Skeletal muscle satellite cell (primary cell): ENCODE measurements at regions not wholly inside any gene's neighbourhood (a gene's known extent, or its start where the extent isn't known, plus 50 kb on each side); places are given as distances from the start of the nearest gene placed in this dataset.
"Not testable (repeated sequence)": the region's sequence is repeated elsewhere in the genome, so short reads cannot be mapped to it uniquely, and the experiment has no call there.

Source experiments
- H3K27me3 ChIP-seq: 2 replicates; pipeline ENCODE4 v1.7.0; 2013; ENCODE audit warnings: low read length; ENCODE audit not compliant: control insufficient read depth, insufficient read depth
- H3K36me3 ChIP-seq: 2 replicates; pipeline ENCODE4 v1.7.0; 2013; ENCODE audit warnings: mild to moderate bottlenecking, control low read depth, low read length; ENCODE audit not compliant: insufficient read depth
- H3K4me1 ChIP-seq: 2 replicates; pipeline ENCODE4 v1.7.0; 2013; ENCODE audit warnings: low read length; ENCODE audit not compliant: control insufficient read depth, insufficient read depth
- H3K4me2 ChIP-seq: 2 replicates; pipeline ENCODE4 v1.7.0; 2013; ENCODE audit warnings: mild to moderate bottlenecking, low read length
- H3K4me3 ChIP-seq: 2 replicates; pipeline ENCODE4 v1.7.0; 2013; ENCODE audit warnings: low read length
- H3K9ac ChIP-seq: 2 replicates; pipeline ENCODE4 v1.7.0; 2013; ENCODE audit warnings: mild to moderate bottlenecking, low read depth, low read length, moderate library complexity
- H3K9me3 ChIP-seq: replicated peaks from 2 replicates; pipeline ENCODE4 v1.7.0; 2013; ENCODE audit warnings: mild to moderate bottlenecking, control low read depth, low read length

DNA sequence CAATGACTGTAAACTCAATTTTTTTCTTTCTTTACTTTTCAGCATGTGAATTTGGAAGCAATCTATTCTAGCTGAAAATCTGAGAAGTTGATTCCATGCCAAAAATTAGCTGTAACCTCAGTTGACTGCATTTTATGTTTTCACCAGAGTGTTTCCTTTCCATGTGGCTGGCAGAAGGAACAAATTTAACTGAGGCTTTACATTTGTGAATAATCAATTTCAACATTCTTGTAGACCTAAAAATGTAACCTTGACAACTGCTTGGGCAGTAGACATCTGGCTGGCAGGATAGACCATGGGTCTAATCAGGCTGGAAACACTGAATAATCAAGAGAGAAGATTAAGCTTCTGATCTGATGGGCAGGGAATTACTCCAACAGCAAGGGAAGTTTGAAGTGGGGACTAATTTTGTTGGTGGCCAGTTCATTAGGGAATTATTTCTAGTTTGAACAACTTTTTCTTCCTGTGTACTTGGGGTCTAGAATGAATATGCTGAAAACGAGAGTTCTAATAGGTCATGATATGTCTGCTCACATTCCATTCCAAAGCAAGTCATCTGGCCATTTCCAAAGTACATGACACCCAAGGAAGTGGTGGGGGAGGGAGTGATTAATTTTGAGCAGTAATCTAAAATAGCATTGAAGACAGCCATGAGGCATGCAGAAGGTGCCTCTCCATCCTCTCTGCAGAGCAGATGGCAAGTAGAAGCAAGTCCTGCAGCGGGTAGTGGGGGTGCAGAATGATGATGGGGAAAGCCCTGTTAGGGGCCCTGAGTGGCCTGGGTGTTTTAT is 68.2 kb downstream of the ATP23 start:
- H3K4me3 ChIP-seq: no peak overlapping the region
- H3K4me1 ChIP-seq: no peaks in the 10 kb centered on the region
- H3K27me3 ChIP-seq: no peaks in the 10 kb centered on the region
- H3K36me3 ChIP-seq: no peaks in the 10 kb centered on the region
- no peak overlapping the region for H3K4me2 ChIP-seq
- no peaks in the 10 kb centered on the region for H3K9me3 ChIP-seq
- H3K9ac ChIP-seq: no peak overlapping the region

DNA sequence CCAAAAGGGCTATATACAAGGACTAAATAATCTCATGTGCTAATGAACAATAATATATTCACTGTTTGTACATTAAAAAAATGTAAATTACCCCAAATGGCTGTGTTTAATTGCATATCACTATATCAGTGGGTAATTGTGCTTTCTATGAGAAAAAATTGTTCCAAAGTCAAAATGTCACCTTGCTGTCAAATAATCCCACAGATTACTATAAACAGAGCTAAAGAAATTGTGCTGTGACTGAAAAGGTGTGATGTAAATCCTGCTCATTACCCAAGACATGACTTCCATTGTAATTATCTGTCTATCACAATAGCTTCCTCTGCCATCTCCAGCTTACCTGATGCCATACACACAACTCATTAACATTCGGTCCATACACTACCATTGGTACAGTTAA is 70.3 kb downstream of the ATP23 start:
- Histone ChIP-seq H3K4me3 (no peak overlapping the region), H3K4me2 (no peak overlapping the region), H3K27me3 (no peaks in the 10 kb centered on the region), H3K9me3 (no peaks in the 10 kb centered on the region), H3K9ac (no peak overlapping the region), H3K4me1 (no peaks in the 10 kb centered on the region), H3K36me3 (no peaks in the 10 kb centered on the region)

DNA sequence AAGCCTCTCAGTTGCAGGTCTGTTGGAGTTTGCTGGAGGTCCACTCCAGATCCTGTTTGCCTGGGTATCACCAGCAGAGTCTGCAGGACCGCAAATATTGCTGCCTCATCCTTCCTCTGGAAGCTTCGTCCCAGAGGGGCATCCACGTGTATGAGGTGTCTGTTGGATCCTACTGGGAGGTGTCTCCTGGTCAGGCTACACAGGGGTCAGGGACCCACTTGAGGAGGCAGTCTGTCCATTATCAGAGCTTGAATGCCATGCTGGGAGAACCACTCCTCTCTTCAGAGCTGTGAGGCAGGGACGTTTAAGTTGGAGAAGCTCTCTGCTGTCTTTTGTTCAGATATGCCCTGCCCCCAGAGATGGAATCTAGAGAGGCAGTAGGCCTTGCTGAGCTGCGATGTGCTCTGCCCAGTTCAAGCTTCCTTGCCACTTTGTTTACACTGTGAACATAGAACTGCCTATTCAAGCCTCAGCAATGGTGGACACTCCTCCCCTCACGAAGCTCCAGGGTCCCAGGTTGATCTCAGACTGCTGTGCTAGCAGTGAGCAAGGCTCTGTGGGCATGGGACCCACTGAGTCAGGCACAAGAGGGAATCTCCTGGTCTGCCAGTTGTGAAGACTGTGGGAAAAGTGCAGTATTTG is 81.1 kb downstream of the ATP23 start:
- not testable (repeated sequence) for H3K4me2 ChIP-seq, H3K27me3 ChIP-seq, H3K36me3 ChIP-seq, H3K4me3 ChIP-seq, H3K9ac ChIP-seq, H3K4me1 ChIP-seq, H3K9me3 ChIP-seq

DNA sequence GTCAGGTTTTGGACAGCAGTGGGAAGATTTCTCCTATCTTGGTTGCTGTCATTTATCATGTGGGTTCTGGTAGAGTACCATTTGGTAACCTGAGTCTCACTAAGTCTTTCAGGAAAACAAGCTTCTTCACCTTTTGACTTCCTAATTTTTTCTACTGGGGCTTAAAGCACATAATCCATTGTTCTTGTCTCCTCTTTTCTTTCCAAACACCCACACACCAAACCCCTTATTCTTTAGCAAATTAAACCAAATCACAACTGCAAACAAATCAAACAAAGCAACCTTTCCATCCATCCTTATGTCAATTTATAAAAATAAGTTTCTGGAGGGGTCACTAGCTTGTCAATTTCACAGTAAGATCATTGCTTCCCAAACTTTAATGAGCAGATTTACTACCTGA is 84.1 kb downstream of the ATP23 start:
- Histone ChIP-seq H3K4me1 (no peaks in the 10 kb centered on the region), H3K4me2 (no peak overlapping the region), H3K36me3 (no peaks in the 10 kb centered on the region), H3K9ac (no peak overlapping the region), H3K4me3 (no peak overlapping the region), H3K27me3 (no peaks in the 10 kb centered on the region), H3K9me3 (no peaks in the 10 kb centered on the region)

DNA sequence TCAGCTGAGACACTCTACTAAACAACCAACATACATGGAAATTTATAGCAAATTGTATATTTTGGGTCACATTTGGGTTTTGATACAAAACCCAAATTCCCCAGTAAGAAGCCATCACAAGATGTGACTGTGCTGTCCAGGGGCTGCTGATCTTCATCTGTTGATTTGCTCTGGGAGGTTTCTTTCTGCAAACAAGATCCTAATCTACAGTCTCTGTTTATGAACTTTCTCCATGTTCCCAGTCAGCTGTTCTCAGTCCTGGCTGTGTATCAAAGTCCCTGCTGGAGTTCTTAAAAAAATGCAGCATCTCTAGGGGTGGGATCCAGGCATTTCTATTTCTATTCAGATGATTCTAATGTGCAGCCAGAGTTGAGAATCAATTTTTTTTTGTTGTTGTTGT is 85.1 kb downstream of the ATP23 start:
- H3K4me1 ChIP-seq: no peaks in the 10 kb centered on the region
- no peaks in the 10 kb centered on the region for H3K9me3 ChIP-seq
- H3K27me3 ChIP-seq: no peaks in the 10 kb centered on the region
- no peak overlapping the region for H3K9ac ChIP-seq
- no peak overlapping the region for H3K4me2 ChIP-seq
- H3K4me3 ChIP-seq: no peak overlapping the region
- H3K36me3 ChIP-seq: no peaks in the 10 kb centered on the region

DNA sequence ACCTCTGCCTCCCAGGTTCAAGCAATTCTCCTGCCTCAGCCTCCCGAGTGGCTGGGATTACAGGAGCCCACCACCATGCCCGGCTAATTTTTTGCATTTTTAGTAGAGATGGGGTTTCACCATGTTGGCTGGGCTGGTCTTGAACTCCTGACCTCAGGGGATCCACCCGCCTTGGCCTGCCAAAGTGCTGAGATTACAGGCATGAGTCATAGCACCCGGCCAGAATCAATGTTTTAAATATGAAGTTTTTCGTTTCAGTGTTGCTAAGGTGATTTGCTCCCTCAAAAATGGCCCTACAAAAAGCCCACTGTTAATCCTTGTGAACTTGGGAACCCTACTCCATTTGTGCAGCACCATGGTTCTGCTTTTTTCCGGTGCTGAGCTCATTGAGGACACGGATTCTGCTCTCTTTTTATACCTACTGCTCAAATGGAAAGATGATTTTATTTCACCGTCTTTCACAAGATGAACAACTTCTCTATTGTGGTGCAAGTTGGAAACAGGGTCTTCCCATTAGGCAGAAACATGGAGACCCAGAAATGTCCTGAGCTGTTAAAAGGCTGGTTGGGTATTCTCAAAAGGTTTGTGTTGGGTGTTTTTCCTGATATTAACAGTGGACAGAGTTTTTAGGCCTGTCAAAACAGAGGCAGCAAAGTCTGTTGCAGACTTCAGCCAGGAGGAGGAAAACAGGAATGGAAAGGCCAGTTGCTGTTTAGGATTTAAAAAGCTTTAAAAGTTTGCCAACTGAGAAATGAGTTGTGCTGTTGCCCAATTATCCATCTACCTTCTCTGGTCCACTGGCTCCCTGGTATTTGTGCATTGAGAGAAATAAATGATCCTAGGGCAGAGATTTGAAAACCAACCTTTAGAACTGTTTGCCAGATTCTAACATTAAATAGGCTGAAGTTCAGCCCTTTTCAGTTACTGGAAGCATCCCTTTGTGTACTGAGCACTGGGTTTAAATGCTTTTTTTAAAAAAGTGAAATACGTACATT is 85.8 kb downstream of the ATP23 start:
- Histone ChIP-seq H3K4me2 (no peak overlapping the region), H3K27me3 (no peaks in the 10 kb centered on the region)

DNA sequence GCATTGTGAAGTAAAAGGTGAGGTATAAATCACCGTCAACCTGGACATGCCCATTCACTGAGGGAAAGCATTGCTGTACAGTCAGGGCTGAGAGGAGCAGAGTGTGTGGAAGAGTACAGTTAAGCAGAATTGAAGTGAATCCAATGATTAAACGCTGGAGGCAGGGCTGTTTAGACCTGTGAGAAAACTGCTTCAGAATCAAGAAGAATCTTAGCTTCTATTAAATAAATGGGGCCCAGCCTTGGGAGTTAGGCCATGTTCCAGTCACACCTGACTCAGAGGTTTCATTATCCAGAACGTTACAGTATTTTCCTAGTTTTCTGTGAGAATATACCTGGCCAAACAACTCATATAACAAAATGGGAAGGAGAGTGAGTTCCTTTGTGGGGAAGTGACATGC is 86.9 kb downstream of the ATP23 start:
- no peak overlapping the region for H3K9ac ChIP-seq
- no peak overlapping the region for H3K4me2 ChIP-seq
- H3K36me3 ChIP-seq: no peaks in the 10 kb centered on the region
- no peaks in the 10 kb centered on the region for H3K27me3 ChIP-seq
- no peaks in the 10 kb centered on the region for H3K9me3 ChIP-seq
- H3K4me3 ChIP-seq: no peak overlapping the region
- H3K4me1 ChIP-seq: no peaks in the 10 kb centered on the region

More for the DNA sequence above, 85.8 kb downstream of the ATP23 start:
- H3K36me3 ChIP-seq: no peaks in the 10 kb centered on the region
- no peaks in the 10 kb centered on the region for H3K4me1 ChIP-seq
- H3K9me3 ChIP-seq: no peaks in the 10 kb centered on the region
- no peak overlapping the region for H3K9ac ChIP-seq
- no peak overlapping the region for H3K4me3 ChIP-seq

DNA sequence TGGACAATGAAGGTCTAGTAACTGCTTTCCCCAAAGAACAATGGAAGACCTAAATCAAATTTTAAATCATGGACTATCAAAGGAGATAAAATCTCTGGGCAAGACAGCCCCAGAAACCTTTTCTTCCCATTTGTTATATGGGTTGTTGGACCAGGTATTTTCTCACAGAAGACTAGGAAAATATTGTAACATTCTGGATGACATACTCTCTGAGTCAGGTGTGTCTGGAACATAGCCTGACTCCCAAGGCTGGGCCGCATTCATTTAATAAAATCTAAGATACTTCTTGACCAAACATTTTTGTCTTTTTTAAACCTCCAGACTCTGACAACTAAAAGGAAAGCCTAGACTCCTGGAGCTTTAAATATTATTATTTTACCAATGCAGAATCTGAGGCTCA is 87.9 kb downstream of the ATP23 start:
- H3K27me3 ChIP-seq: no peaks in the 10 kb centered on the region
- H3K9me3 ChIP-seq: no peaks in the 10 kb centered on the region
- no peaks in the 10 kb centered on the region for H3K4me1 ChIP-seq
- no peaks in the 10 kb centered on the region for H3K36me3 ChIP-seq
- H3K9ac ChIP-seq: no peak overlapping the region
- H3K4me2 ChIP-seq: no peak overlapping the region
- no peak overlapping the region for H3K4me3 ChIP-seq

DNA sequence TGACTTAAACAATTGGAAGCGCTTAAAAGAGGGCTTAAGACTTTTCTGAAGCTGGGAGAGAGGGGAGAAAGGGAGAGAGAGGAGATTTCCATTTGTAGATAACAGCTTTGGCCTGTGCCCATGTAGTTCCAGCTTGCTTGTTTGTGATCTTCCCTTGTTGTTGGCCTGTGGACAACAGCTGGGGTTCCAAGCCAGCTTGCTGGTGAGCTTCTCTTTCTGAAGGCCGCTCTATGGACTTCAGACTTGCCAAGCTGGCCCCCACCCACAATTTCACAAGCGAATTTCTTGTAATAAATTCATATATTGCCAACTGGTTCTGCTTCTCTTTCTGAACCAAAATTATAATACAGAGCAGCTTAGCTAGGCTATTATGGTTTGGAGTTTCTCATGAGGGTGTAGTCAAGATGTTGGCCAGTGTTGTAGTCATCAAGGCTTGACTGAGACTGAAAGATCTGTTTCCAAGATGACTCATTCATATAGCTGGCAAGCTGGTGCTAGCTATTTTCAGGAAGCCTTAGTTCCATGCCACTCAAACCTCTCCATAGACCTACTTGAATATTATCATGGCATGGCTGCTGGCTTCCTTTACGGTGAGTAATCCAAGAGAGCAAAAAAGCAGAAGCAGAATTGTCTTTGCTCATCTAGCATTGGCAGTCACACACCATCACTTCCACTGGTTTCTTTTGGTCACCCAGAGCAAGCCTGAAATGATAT is 89.4 kb downstream of the ATP23 start:
- no peak overlapping the region for H3K4me3 ChIP-seq
- H3K9ac ChIP-seq: no peak overlapping the region
- no peaks in the 10 kb centered on the region for H3K9me3 ChIP-seq
- no peaks in the 10 kb centered on the region for H3K36me3 ChIP-seq
- H3K4me2 ChIP-seq: no peak overlapping the region
- H3K4me1 ChIP-seq: no peaks in the 10 kb centered on the region
- no peaks in the 10 kb centered on the region for H3K27me3 ChIP-seq

DNA sequence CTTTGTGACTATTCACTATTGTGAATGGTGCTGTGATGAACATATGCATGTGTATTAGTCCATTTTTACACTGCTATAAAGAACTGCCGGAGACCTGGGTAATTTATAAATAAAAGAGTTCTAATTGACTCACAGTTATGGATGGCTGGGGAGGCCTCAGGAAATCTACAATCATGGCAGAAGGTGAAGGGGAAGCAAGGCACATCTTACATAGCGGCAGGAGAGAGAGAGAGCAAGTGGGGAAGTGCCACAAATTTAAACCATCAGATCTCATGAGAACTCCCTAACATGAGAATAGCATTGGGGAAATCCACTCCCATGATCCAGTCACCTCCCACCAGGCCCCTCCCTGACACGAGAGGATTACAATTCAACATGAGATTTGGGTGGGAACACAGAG is 90.8 kb downstream of the ATP23 start:
- Histone ChIP-seq H3K36me3 (no peaks in the 10 kb centered on the region), H3K9ac (no peak overlapping the region), H3K4me3 (no peak overlapping the region), H3K4me2 (no peak overlapping the region), H3K27me3 (no peaks in the 10 kb centered on the region), H3K4me1 (no peaks in the 10 kb centered on the region), H3K9me3 (no peaks in the 10 kb centered on the region)

DNA sequence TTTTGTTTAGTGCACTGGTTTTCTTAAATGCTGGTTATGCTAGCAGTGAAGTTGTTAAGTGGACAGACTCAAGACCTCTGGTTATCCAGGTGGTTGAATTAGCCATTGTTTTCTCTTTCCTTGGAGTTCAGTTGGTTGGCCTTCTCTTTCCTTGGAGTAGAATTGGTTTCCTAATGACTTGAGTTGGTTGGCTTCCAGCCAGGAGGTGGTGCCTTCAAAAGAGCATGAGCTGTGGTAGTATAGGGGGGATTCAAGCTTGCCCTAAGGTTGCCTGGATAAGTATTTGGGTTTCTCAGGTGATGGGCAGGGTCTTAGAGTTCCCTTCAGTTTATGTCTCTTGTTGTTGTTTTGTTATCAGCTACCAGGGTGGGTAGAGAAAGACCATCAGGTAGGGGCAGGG is 92.5 kb downstream of the ATP23 start:
- no peak overlapping the region for H3K4me3 ChIP-seq
- no peaks in the 10 kb centered on the region for H3K27me3 ChIP-seq
- H3K9me3 ChIP-seq: peaks cover 3% of the 10 kb centered on the region
- no peak overlapping the region for H3K4me2 ChIP-seq
- H3K36me3 ChIP-seq: no peaks in the 10 kb centered on the region
- no peaks in the 10 kb centered on the region for H3K4me1 ChIP-seq
- no peak overlapping the region for H3K9ac ChIP-seq
